ENCODE measurements at regions not wholly inside any gene's neighbourhood (a gene's known extent, or its start where the extent isn't known, plus 50 kb on each side); places are given as distances from the start of the nearest gene placed in this dataset.

DNA sequence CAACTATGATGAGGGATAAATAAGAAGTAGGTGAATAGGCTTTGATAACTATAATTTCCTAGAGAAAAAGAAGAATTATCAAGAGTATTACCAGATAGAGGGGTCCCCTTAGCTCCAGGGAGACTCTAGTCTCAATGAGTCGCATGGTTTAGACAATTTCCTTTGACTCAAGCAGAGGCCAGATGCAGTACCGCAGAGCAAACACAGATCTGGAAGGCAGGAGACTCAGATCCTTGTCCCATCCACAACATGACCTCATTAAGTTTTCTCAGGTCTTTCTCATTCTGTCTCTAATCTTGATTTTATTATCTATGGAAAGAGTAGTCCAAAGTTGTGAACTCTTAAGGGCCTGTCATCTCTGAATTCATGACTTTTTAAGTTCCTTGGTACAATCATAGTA is 987.9 kb downstream of the NTRK3 start:
- TF ChIP-seq, protein P1, sequence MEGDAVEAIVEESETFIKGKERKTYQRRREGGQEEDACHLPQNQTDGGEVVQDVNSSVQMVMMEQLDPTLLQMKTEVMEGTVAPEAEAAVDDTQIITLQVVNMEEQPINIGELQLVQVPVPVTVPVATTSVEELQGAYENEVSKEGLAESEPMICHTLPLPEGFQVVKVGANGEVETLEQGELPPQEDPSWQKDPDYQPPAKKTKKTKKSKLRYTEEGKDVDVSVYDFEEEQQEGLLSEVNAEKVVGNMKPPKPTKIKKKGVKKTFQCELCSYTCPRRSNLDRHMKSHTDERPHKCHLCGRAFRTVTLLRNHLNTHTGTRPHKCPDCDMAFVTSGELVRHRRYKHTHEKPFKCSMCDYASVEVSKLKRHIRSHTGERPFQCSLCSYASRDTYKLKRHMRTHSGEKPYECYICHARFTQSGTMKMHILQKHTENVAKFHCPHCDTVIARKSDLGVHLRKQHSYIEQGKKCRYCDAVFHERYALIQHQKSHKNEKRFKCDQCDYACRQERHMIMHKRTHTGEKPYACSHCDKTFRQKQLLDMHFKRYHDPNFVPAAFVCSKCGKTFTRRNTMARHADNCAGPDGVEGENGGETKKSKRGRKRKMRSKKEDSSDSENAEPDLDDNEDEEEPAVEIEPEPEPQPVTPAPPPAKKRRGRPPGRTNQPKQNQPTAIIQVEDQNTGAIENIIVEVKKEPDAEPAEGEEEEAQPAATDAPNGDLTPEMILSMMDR (IDR thresholded peaks at IDR 0.05), result no peak
- TF ChIP-seq POLR2A (IDR thresholded peaks at IDR 0.05), result no peak
